IMR-90 (cell line): ENCODE measurements at regions not wholly inside any gene's neighbourhood (a gene's known extent, or its start where the extent isn't known, plus 50 kb on each side); places are given as distances from the start of the nearest gene placed in this dataset.

Experiments used
- ATAC-seq: fragments of 200-7000 bp; cut with Tn5 transposase; 2 replicates; pipeline ENCODE4 v1.9.1; 2020; ENCODE audit warnings: low read depth, mild to moderate bottlenecking, moderate library complexity
- BruUV-seq: library from RNA; stranded (reverse); fragments of 400-500 nt; replicated peaks from 2 replicates; lab custom pipeline; 2021; lab: Mats Ljungman, UMichigan
- CTCF ChIA-PET: fragments of 300-600 bp; formaldehyde crosslinking; extraction: SDS; loops from one replicate; lab custom pipeline; 2021; ENCODE audit warnings: antibody characterized with exemption; lab: Yijun Ruan, JAX
- POLR2A ChIA-PET: fragments of 300-600 bp; sonication (Branson Sonifier 250); formaldehyde crosslinking; loops from one replicate; lab custom pipeline; 2022; ENCODE audit warnings: antibody characterized with exemption; ENCODE audit not compliant: unreplicated experiment; lab: Charles Lee
- DNase-seq: peaks from one replicate; pipeline ENCODE4 v3.0.0; 2013
- H2AFZ ChIP-seq: replicated peaks from 2 replicates; pipeline ENCODE3; 2013; ENCODE audit warnings: low read length, mild to moderate bottlenecking; ENCODE audit not compliant: poor library complexity
- H2AK5ac ChIP-seq: 2 replicates; pipeline ENCODE4 v1.6.1; 2013; ENCODE audit warnings: low read depth, low read length, inconsistent platforms
- H2AK9ac ChIP-seq: replicated peaks from 2 replicates; pipeline ENCODE3; 2013; ENCODE audit warnings: mild to moderate bottlenecking, low read depth, low read length, moderate library complexity; ENCODE audit not compliant: poor library complexity
- H2BK120ac ChIP-seq: 2 replicates; pipeline ENCODE4 v1.6.1; 2013; ENCODE audit warnings: low read depth, low read length, inconsistent platforms
- H2BK15ac ChIP-seq: 3 replicates; pipeline ENCODE4 v1.6.1; 2013; ENCODE audit warnings: low read depth, low read length, inconsistent platforms
- H2BK20ac ChIP-seq: 2 replicates; pipeline ENCODE4 v1.6.1; 2013; ENCODE audit warnings: low read depth, mild to moderate bottlenecking, inconsistent platforms, low read length, moderate library complexity
- H2BK5ac ChIP-seq: 2 replicates; pipeline ENCODE4 v1.6.1; 2013; ENCODE audit warnings: mild to moderate bottlenecking, low read depth, low read length, inconsistent platforms; ENCODE audit not compliant: poor library complexity, severe bottlenecking
- H3K14ac ChIP-seq: replicated peaks from 2 replicates; pipeline ENCODE4 v1.6.1; 2013; ENCODE audit warnings: low read depth, low read length, inconsistent platforms
- H3K18ac ChIP-seq: 2 replicates; pipeline ENCODE4 v1.6.1; 2013; ENCODE audit warnings: low read depth, low read length, control low read depth
- H3K23ac ChIP-seq: 2 replicates; pipeline ENCODE4 v1.6.1; 2013; ENCODE audit warnings: low read depth, low read length, inconsistent platforms
- H3K27ac ChIP-seq: 2 replicates; pipeline ENCODE4 v1.5.1; 2013; ENCODE audit warnings: mild to moderate bottlenecking, control low read depth, low read length; ENCODE audit not compliant: insufficient read depth
- H3K27me3 ChIP-seq: 2 replicates; pipeline ENCODE4 v1.6.1; 2013; ENCODE audit warnings: low read length; ENCODE audit not compliant: control insufficient read depth, insufficient read depth
- H3K36me3 ChIP-seq: 2 replicates; pipeline ENCODE4 v1.6.1; 2013; ENCODE audit warnings: low read length, mixed read lengths; ENCODE audit not compliant: control insufficient read depth, insufficient read depth
- H3K4ac ChIP-seq: 2 replicates; pipeline ENCODE4 v1.6.1; 2013; ENCODE audit warnings: low read depth, low read length, inconsistent platforms
- H3K4me1 ChIP-seq: 2 replicates; pipeline ENCODE4 v1.6.1; 2013; ENCODE audit warnings: low read length, mixed read lengths; ENCODE audit not compliant: control insufficient read depth, insufficient read depth
- H3K4me2 ChIP-seq: 2 replicates; pipeline ENCODE4 v1.6.1; 2013; ENCODE audit warnings: low read depth, mild to moderate bottlenecking, control low read depth, low read length, moderate library complexity
- H3K4me3 ChIP-seq: 2 replicates; pipeline ENCODE4 v1.5.1; 2013; ENCODE audit warnings: low read depth, mild to moderate bottlenecking, control low read depth, low read length, moderate library complexity; ENCODE audit not compliant: insufficient read depth
- H3K56ac ChIP-seq: 2 replicates; pipeline ENCODE4 v1.6.1; 2013; ENCODE audit warnings: low read length, inconsistent platforms; ENCODE audit not compliant: insufficient read depth; ENCODE audit errors: extremely low read depth
- H3K79me1 ChIP-seq, 2 experiments: 2 replicates each; pipeline ENCODE4 v1.6.1; 2013; ENCODE audit warnings: low read length in 2 of 2, inconsistent platforms in 1 of 2, low read depth in 1 of 2
- H3K9ac ChIP-seq: 2 replicates; pipeline ENCODE4 v1.6.1; 2013; ENCODE audit warnings: low read depth, low read length, control low read depth
- H3K9me1 ChIP-seq: 2 replicates; pipeline ENCODE4 v1.6.1; 2013; ENCODE audit warnings: low read length, inconsistent platforms; ENCODE audit not compliant: insufficient read depth
- H3K9me3 ChIP-seq: 2 replicates; pipeline ENCODE4 v1.6.1; 2013; ENCODE audit warnings: low read length; ENCODE audit not compliant: control insufficient read depth, insufficient read depth
- H4K20me1 ChIP-seq: 2 replicates; pipeline ENCODE4 v1.6.1; 2013; ENCODE audit warnings: low read length, inconsistent platforms; ENCODE audit not compliant: insufficient read depth
- H4K5ac ChIP-seq: 2 replicates; pipeline ENCODE4 v1.6.1; 2013; ENCODE audit warnings: mild to moderate bottlenecking, low read depth, low read length, control low read depth
- H4K8ac ChIP-seq, 2 experiments: 2 replicates each; pipeline ENCODE4 v1.6.1; 2013; ENCODE audit warnings: low read depth in 2 of 2, low read length in 2 of 2, control low read depth in 1 of 2, inconsistent platforms in 1 of 2
- H4K91ac ChIP-seq: 2 replicates; pipeline ENCODE4 v1.6.1; 2013; ENCODE audit warnings: low read depth, low read length, inconsistent platforms; ENCODE audit not compliant: insufficient read depth
- BHLHE40 ChIP-seq: fragments of 150-350 bp; IDR thresholded peaks from 2 replicates; pipeline ENCODE4 v1.6.1; 2016; ENCODE audit warnings: mild to moderate bottlenecking, low read depth, low read length
- CHD1 ChIP-seq: IDR thresholded peaks from 2 replicates; pipeline ENCODE4 v1.6.1; 2012; ENCODE audit warnings: low read depth, low read length, improper control_type of control experiment
- FOS ChIP-seq: fragments of 150-350 bp; IDR thresholded peaks from 2 replicates; pipeline ENCODE4 v1.6.1; 2016; ENCODE audit warnings: low read depth, low read length
- MAFK ChIP-seq: IDR thresholded peaks from 2 replicates; pipeline ENCODE4 v1.6.1; 2012; ENCODE audit warnings: low read depth, low read length, improper control_type of control experiment
- MXI1 ChIP-seq: IDR thresholded peaks from 2 replicates; pipeline ENCODE4 v1.6.1; 2012; ENCODE audit warnings: low read depth, mild to moderate bottlenecking, low read length, moderate library complexity, borderline replicate concordance
- NFE2L2 ChIP-seq: fragments of 150-350 bp; IDR thresholded peaks from 2 replicates; pipeline ENCODE4 v1.6.1; 2016; ENCODE audit warnings: low read depth, mild to moderate bottlenecking, low read length
- RAD21 ChIP-seq: IDR thresholded peaks from 2 replicates; pipeline ENCODE4 v1.6.1; 2012; ENCODE audit warnings: low read length, improper control_type of control experiment
- RFX5 ChIP-seq: IDR thresholded peaks from 2 replicates; pipeline ENCODE4 v1.8.0; 2012; ENCODE audit warnings: low read depth, mild to moderate bottlenecking, low read length, moderate library complexity
- SMC3 ChIP-seq: fragments of 150-350 bp; IDR thresholded peaks from 2 replicates; pipeline ENCODE4 v1.6.1; 2016; ENCODE audit warnings: low read depth, mild to moderate bottlenecking, antibody characterized with exemption, low read length, moderate library complexity
- WGBS, 2 experiments: methylation state at CpG; one replicate each; pipeline versions ENCODE4 v1.1.5 to v1.1.7; 2013; ENCODE audit warnings: missing lambda C conversion rate in 2 of 2; ENCODE audit not compliant: insufficient read length in 1 of 2; ENCODE audit errors: extremely low coverage in 2 of 2; 5-methylcytosine and 5-hydroxymethylcytosine counted together
- dilution Hi-C: fragments of 300-500 bp; cut with HindIII; formaldehyde crosslinking; loops from one replicate; pipeline ENCODE4 v1.14.3; 2018; ENCODE audit warnings: low sequenced_read_pairs; ENCODE audit not compliant: unreplicated experiment
- in situ Hi-C: fragments of 300-500 bp; cut with MboI; formaldehyde crosslinking; loops from 3 replicates; pipeline ENCODE4 v1.14.3; 2019; ENCODE audit warnings: low sequenced_read_pairs, inconsistent platforms, mixed read lengths
- intact Hi-C: fragments of 100-400 bp; cut with micrococcal nuclease; formaldehyde crosslinking; loops from 2 replicates; pipeline ENCODE4 v1.10.0; 2022
- TF ChIP-seq, protein P1 (sequence below): fragments of 150-350 bp; IDR thresholded peaks from 2 replicates; pipeline ENCODE4 v1.6.1; 2016; ENCODE audit warnings: low read depth, mild to moderate bottlenecking, low read length, moderate library complexity, borderline replicate concordance
- TF ChIP-seq, protein P2 (sequence below): fragments of 150-350 bp; IDR thresholded peaks from 2 replicates; pipeline ENCODE4 v1.6.1; 2017; ENCODE audit warnings: mild to moderate bottlenecking, antibody characterized with exemption, low read length, low read depth
- TF ChIP-seq, protein P3 (sequence below): conservative IDR thresholded peaks from 2 replicates; pipeline ENCODE4 v1.5.1; 2012; ENCODE audit warnings: mild to moderate bottlenecking, low read depth, low read length, improper control_type of control experiment

DNA sequence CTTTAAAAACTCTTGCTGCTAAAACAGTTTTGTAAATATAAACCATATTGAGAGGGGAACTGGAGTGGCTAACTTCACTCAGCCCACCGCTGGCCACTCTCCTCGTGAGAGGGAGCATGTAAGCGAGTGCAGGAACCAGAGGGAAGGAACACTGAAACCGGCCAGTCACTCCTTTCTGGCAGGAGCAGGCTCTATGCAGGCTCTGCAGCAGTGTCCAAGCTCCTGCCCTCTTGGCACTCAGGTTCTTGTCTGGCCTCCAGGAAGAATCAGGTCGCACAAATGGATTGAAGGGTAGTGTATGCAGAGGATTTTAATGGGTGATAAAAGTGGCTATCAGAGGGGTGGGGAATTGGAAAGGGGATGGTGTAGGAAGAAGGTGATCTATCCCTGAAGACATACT is 157.7 kb downstream of the TMX3 start:
- no peak overlapping the region for H4K5ac ChIP-seq
- no peak overlapping the region; the same call in 1 of the 2 replicates for H2AK5ac ChIP-seq
- H2BK5ac ChIP-seq = no peak overlapping the region
- no peaks in the 10 kb centered on the region for H3K4me1 ChIP-seq
- H3K27ac ChIP-seq = no peak overlapping the region
- dilution Hi-C loops (no loop called here), in situ Hi-C loops (no loop called here), intact Hi-C loops (no loop called here)
- TF ChIP-seq FOS (no peak), RAD21 (no peak), SMC3 (no peak), NFE2L2 (no peak), MAFK (no peak), BHLHE40 (no peak), CHD1 (no peak), RFX5 (no peak), MXI1 (no peak)
- TF ChIP-seq, protein P1, sequence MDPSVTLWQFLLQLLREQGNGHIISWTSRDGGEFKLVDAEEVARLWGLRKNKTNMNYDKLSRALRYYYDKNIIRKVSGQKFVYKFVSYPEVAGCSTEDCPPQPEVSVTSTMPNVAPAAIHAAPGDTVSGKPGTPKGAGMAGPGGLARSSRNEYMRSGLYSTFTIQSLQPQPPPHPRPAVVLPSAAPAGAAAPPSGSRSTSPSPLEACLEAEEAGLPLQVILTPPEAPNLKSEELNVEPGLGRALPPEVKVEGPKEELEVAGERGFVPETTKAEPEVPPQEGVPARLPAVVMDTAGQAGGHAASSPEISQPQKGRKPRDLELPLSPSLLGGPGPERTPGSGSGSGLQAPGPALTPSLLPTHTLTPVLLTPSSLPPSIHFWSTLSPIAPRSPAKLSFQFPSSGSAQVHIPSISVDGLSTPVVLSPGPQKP = no peak
- TF ChIP-seq, protein P2, sequence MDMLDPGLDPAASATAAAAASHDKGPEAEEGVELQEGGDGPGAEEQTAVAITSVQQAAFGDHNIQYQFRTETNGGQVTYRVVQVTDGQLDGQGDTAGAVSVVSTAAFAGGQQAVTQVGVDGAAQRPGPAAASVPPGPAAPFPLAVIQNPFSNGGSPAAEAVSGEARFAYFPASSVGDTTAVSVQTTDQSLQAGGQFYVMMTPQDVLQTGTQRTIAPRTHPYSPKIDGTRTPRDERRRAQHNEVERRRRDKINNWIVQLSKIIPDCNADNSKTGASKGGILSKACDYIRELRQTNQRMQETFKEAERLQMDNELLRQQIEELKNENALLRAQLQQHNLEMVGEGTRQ = no peak
- TF ChIP-seq, protein P3, sequence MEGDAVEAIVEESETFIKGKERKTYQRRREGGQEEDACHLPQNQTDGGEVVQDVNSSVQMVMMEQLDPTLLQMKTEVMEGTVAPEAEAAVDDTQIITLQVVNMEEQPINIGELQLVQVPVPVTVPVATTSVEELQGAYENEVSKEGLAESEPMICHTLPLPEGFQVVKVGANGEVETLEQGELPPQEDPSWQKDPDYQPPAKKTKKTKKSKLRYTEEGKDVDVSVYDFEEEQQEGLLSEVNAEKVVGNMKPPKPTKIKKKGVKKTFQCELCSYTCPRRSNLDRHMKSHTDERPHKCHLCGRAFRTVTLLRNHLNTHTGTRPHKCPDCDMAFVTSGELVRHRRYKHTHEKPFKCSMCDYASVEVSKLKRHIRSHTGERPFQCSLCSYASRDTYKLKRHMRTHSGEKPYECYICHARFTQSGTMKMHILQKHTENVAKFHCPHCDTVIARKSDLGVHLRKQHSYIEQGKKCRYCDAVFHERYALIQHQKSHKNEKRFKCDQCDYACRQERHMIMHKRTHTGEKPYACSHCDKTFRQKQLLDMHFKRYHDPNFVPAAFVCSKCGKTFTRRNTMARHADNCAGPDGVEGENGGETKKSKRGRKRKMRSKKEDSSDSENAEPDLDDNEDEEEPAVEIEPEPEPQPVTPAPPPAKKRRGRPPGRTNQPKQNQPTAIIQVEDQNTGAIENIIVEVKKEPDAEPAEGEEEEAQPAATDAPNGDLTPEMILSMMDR = no peak
- H4K20me1 ChIP-seq = no peaks in the 10 kb centered on the region
- H3K4me2 ChIP-seq = no peak overlapping the region
- no peaks in the 10 kb centered on the region for H3K9me1 ChIP-seq
- no peak overlapping the region for H3K56ac ChIP-seq
- H2AK9ac ChIP-seq = no peak overlapping the region
- H3K4ac ChIP-seq = no peak overlapping the region
- H3K23ac ChIP-seq = no peak overlapping the region
- no peak overlapping the region for H4K8ac ChIP-seq
- no peaks in the 10 kb centered on the region for H3K36me3 ChIP-seq
- H3K4me3 ChIP-seq = no peak overlapping the region
- H3K79me1 ChIP-seq = no peaks in the 10 kb centered on the region
- no peaks in the 10 kb centered on the region for H3K9me3 ChIP-seq
- no peak overlapping the region for H3K14ac ChIP-seq
- H2AFZ ChIP-seq = no peak overlapping the region
- H2BK120ac ChIP-seq = no peak overlapping the region
- no peak overlapping the region for H2BK15ac ChIP-seq
- H2BK20ac ChIP-seq = no peak overlapping the region
- H3K18ac ChIP-seq = no peak overlapping the region
- WGBS, 2 experiments = 96% methylated on average over 4 of the region's 5 CpGs; no CpG with 5 or more reads in 1 of the 2 experiments
- CTCF ChIA-PET = interaction anchor here (0.6 kb wide), 1 partner anchor 1087 kb away, joined by 4 read pairs; no protein-coding TSS in a partner anchor
- H4K91ac ChIP-seq = no peak overlapping the region
- BruUV-seq = no TSS peak
- H3K27me3 ChIP-seq = no peaks in the 10 kb centered on the region
- DNase-seq = no peak
- POLR2A ChIA-PET = interaction anchor here (0.6 kb wide), 1 partner anchor 40 kb away, joined by 6 read pairs; no protein-coding TSS in a partner anchor
- no peak for ATAC-seq
- H3K9ac ChIP-seq = no peak overlapping the region
